Urothelium cell line (cell line): ENCODE measurements at regions not wholly inside any gene's neighbourhood (a gene's known extent, or its start where the extent isn't known, plus 50 kb on each side); places are given as distances from the start of the nearest gene placed in this dataset.

Experiments used
- DNase-seq: peaks from one replicate; pipeline ENCODE4 v3.0.0; 2011; ENCODE audit warnings: low spot score, mixed read lengths
- FAIRE-seq: peaks from 2 replicates; lab custom pipeline; 2011; peaks lifted over from hg19 to GRCh38; lab: Jason Lieb, UNC

GRCh38 chr3:152945556-152945955 is 110.6 kb downstream of the P2RY1 start:
- FAIRE-seq: no peak

GRCh38 chr3:152957491-152957890 is 122.6 kb downstream of the P2RY1 start:
- DNase-seq (no peak), FAIRE-seq (no peak)

More at GRCh38 chr3:152945556-152945955, 110.6 kb downstream of the P2RY1 start:
- no peak for DNase-seq

- FAIRE-seq: no peak
- no peak for DNase-seq
These were observed 124.4 kb downstream of the P2RY1 start for GRCh38 chr3:152959307-152959706.

GRCh38 chr3:152960684-152961083 is 125.8 kb downstream of the P2RY1 start:
- FAIRE-seq: no peak

GRCh38 chr3:152961323-152961722 is 126.4 kb downstream of the P2RY1 start:
- no peak for FAIRE-seq
- DNase-seq: no peak

More at GRCh38 chr3:152960684-152961083, 125.8 kb downstream of the P2RY1 start:
- no peak for DNase-seq

- DNase-seq (no peak), FAIRE-seq (no peak)
These were observed 130.1 kb downstream of the P2RY1 start for GRCh38 chr3:152964911-152965609.

- FAIRE-seq (no peak), DNase-seq (peak; percentile 27)
These were observed 133.6 kb downstream of the P2RY1 start for GRCh38 chr3:152968388-152969024.

GRCh38 chr3:152969557-152970300 is 134.8 kb downstream of the P2RY1 start:
- DNase-seq: no peak
- no peak for FAIRE-seq

- DNase-seq: no peak
- FAIRE-seq: no peak
These were observed 135.9 kb downstream of the P2RY1 start for GRCh38 chr3:152970851-152971250.

GRCh38 chr3:152971880-152972279 is 136.9 kb downstream of the P2RY1 start:
- DNase-seq: no peak
- FAIRE-seq: no peak

GRCh38 chr3:152973575-152973974 is 138.6 kb downstream of the P2RY1 start:
- no peak for DNase-seq
- no peak for FAIRE-seq

GRCh38 chr3:152976239-152976638 is 141.3 kb downstream of the P2RY1 start:
- FAIRE-seq (no peak), DNase-seq (no peak)

GRCh38 chr3:152977366-152977765 is 142.4 kb downstream of the P2RY1 start:
- FAIRE-seq (no peak), DNase-seq (no peak)

GRCh38 chr3:152978152-152978551 is 143.2 kb downstream of the P2RY1 start:
- FAIRE-seq: no peak

GRCh38 chr3:152997526-152997925 is 162.6 kb downstream of the P2RY1 start:
- FAIRE-seq: no peak
- DNase-seq: no peak

More at GRCh38 chr3:152978152-152978551, 143.2 kb downstream of the P2RY1 start:
- no peak for DNase-seq

GRCh38 chr3:152998591-152998990 is 163.4 kb upstream of the RAP2B start:
- DNase-seq (no peak), FAIRE-seq (no peak)

GRCh38 chr3:153000325-153000724 is 161.7 kb upstream of the RAP2B start:
- FAIRE-seq (no peak), DNase-seq (no peak)

- DNase-seq: no peak
- no peak for FAIRE-seq
These were observed 160.6 kb upstream of the RAP2B start for GRCh38 chr3:153001210-153002078.

- no peak for FAIRE-seq
- DNase-seq: no peak
These were observed 158.6 kb upstream of the RAP2B start for GRCh38 chr3:153003441-153003840.

GRCh38 chr3:153003862-153004261 is 158.2 kb upstream of the RAP2B start:
- FAIRE-seq: no peak

GRCh38 chr3:153008226-153008625 is 153.8 kb upstream of the RAP2B start:
- DNase-seq: no peak
- FAIRE-seq: no peak

More at GRCh38 chr3:153003862-153004261, 158.2 kb upstream of the RAP2B start:
- DNase-seq: no peak
